Esophagus squamous epithelium (tissue), 5 donors: ENCODE measurements at regions not wholly inside any gene's neighbourhood (a gene's known extent, or its start where the extent isn't known, plus 50 kb on each side); places are given as distances from the start of the nearest gene placed in this dataset.
"Not testable (repeated sequence)": the region's sequence is repeated elsewhere in the genome, so short reads cannot be mapped to it uniquely, and the experiment has no call there.

ENCODE experiments used
- DNase-seq: peaks from one replicate; lab custom pipeline; 2025; lab: John Stamatoyannopoulos, UW
- H3K27ac ChIP-seq, 4 donors: fragments of 200-600 bp; sonication (generic); one replicate each; pipeline ENCODE4 v1.5.1; 2016 to 2019; ENCODE audit warnings: mild to moderate bottlenecking in 1 of 4
- H3K27me3 ChIP-seq, 4 donors: fragments of 200-600 bp; sonication (generic); 1 replicate in 3 of 4; 2 replicates in 1 of 4; pipeline versions ENCODE4 v1.5.1 to v1.6.0; 2017 to 2021; ENCODE audit warnings: antibody characterized with exemption in 1 of 4
- H3K36me3 ChIP-seq, 3 donors: fragments of 200-600 bp; sonication (generic); one replicate each; pipeline ENCODE4 v1.5.1; 2016 to 2019
- H3K4me1 ChIP-seq, 3 donors: fragments of 200-600 bp; sonication (generic); one replicate each; pipeline ENCODE4 v1.5.1; 2017 to 2019
- H3K4me3 ChIP-seq, 4 donors: fragments of 200-600 bp; sonication (generic); 1 replicate in 3 of 4; 2 replicates in 1 of 4; pipeline ENCODE4 v1.5.1; 2016 to 2019; ENCODE audit warnings: mild to moderate bottlenecking in 2 of 4, moderate library complexity in 1 of 4
- H3K9me3 ChIP-seq, 3 donors: fragments of 200-600 bp; sonication (generic); one replicate each; pipeline ENCODE4 v1.5.1; 2016 to 2019
- POLR2A ChIP-seq, 4 donors: fragments of 450-650 bp; IDR thresholded peaks; one replicate each; pipeline ENCODE4 v1.6.1; 2017; ENCODE audit warnings: antibody characterized with exemption in 4 of 4, mild to moderate bottlenecking in 4 of 4, moderate library complexity in 3 of 4
- WGBS, 2 donors: methylation state at CpG; one replicate each; pipeline ENCODE4 v1.1.5; 2018; 5-methylcytosine and 5-hydroxymethylcytosine counted together
- intact Hi-C: fragments of 100-400 bp; cut with DNase I; formaldehyde crosslinking; loops from one replicate; pipeline ENCODE4 v1.15.0; 2022
- TF ChIP-seq, protein P1 (sequence below), 6 experiments: fragments of 450-650 bp in 4 of 6; fragments of 200-600 bp in 2 of 6; sonication (generic) in 2 of 6; IDR thresholded peaks; one replicate each; pipeline ENCODE4 v1.5.1; 2016 to 2019; ENCODE audit warnings: antibody characterized with exemption in 6 of 6, mild to moderate bottlenecking in 4 of 6, moderate library complexity in 4 of 6
- donor health status: DM: yes; HTN: yes; CAD: no.

DNA sequence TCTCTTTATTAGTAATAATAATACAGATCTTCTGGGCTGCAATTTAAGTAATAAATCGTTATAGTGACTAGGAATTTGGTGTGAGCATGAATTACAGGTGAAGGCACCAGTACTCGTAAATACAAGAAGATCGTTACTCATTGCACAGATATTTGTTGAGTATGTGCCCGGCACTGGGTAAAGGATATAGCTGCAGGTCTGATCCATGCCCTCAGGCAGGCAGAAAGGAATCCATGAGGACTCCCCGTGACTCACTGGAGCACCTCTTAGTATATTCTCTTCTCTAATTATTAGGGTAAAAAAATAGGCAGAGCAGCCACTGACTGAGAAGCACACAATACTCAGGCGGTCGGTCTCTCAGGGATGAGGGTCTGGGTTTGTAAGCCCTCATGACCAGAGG is 868.3 kb downstream of the RAB28 start:
- no peak overlapping the region for H3K27ac ChIP-seq
- no peaks in the 10 kb centered on the region for H3K4me1 ChIP-seq
- no peak overlapping the region for H3K4me3 ChIP-seq
- no peak for TF ChIP-seq POLR2A (IDR thresholded peaks at IDR 0.05)
- TF ChIP-seq, protein P1, sequence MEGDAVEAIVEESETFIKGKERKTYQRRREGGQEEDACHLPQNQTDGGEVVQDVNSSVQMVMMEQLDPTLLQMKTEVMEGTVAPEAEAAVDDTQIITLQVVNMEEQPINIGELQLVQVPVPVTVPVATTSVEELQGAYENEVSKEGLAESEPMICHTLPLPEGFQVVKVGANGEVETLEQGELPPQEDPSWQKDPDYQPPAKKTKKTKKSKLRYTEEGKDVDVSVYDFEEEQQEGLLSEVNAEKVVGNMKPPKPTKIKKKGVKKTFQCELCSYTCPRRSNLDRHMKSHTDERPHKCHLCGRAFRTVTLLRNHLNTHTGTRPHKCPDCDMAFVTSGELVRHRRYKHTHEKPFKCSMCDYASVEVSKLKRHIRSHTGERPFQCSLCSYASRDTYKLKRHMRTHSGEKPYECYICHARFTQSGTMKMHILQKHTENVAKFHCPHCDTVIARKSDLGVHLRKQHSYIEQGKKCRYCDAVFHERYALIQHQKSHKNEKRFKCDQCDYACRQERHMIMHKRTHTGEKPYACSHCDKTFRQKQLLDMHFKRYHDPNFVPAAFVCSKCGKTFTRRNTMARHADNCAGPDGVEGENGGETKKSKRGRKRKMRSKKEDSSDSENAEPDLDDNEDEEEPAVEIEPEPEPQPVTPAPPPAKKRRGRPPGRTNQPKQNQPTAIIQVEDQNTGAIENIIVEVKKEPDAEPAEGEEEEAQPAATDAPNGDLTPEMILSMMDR (IDR thresholded peaks at IDR 0.05) = no peak
- no peaks in the 10 kb centered on the region for H3K9me3 ChIP-seq
- intact Hi-C loops = no loop called here
- DNase-seq = no peak
- WGBS, 2 donors = 61 to 69% methylated on average over 7 of the region's 7 CpGs
- H3K36me3 ChIP-seq = no peaks in the 10 kb centered on the region
- no peaks in the 10 kb centered on the region for H3K27me3 ChIP-seq

DNA sequence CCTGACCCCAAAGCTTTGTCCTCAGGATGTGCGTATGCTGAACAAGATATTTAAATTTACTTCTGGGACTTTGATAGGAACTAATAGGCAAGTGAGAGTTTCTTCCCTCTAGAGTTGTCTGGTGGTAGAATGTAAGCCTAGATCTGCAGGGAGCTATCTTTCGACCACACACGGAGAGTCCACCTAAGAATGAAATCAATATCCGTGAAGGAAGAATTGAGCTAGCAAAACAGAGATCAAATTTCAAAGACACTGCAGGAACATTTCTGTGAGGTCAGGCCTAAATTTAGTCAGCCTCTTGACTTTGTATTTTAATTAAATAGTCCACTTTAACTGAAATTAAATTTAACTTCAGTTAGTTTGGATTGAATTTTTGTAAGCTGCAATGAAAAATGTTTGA is 871.3 kb downstream of the RAB28 start:
- no peak for DNase-seq
- WGBS, 2 donors = 50 to 72% methylated on average over 4 of the region's 4 CpGs
- TF ChIP-seq, protein P1 (IDR thresholded peaks at IDR 0.05) = no peak
- no peak for TF ChIP-seq POLR2A (IDR thresholded peaks at IDR 0.05)
- Histone ChIP-seq H3K4me3 (no peak overlapping the region), H3K9me3 (no peaks in the 10 kb centered on the region), H3K36me3 (no peaks in the 10 kb centered on the region), H3K27me3 (no peaks in the 10 kb centered on the region), H3K27ac (no peak overlapping the region), H3K4me1 (no peaks in the 10 kb centered on the region)
- intact Hi-C loops = no loop called here

DNA sequence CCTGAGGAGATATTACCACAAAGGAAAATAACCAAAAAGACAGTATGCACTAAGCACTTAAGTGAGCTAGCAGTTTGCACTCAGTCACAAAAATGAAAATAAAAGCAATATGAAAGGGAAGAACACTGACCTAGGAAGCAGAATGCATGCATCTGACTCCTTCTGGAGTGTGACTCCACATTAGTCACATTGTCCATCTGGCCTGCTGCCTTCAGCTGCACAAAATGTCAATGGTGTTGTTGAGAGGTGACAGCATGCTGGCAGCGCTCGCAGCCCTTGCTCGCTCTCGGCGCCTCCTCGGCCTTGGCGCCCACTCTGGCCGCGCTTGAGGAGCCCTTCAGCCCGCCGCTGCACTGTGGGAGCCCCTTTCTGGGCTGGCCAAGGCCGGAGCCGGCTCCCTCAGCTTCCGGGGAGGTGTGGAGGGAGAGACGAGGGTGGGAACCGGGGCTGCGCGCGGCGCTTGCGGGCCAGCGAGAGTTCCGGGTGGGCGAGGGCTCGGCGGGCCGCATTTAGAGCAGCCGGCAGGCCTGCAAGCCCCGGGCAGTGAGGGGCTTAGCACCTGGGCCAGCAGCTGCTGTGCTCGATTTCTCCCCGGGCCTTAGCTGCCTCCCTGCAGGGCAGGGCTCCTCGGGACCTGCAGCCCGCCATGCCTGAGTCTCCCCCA is 874.8 kb downstream of the RAB28 start:
- intact Hi-C loops, H3K9me3 ChIP-seq, H3K4me1 ChIP-seq, DNase-seq, H3K27me3 ChIP-seq, H3K4me3 ChIP-seq, H3K27ac ChIP-seq, H3K36me3 ChIP-seq: not testable (repeated sequence)
- 81 to 86% methylated on average over 8 of the region's 33 CpGs for WGBS, 2 donors

DNA sequence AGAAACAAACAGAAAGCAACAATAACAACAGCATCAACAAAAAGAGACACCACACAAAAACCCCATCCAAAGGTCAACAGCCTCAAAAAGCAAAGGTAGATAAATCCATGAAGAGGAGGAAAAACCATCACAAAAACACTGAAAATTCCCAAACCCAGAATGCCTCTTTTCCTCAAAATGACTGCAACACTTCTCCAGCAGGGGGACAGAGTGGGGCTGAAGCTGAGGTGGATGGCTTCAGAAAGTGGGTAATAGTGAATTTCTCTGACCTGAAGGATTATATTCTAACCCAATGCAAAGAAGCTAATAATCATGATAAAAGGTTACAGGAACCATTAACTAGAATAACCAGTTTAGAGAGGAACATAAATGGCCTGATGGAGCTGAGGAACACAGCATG is 888.2 kb downstream of the RAB28 start:
- Histone ChIP-seq H3K4me1 (no peaks in the 10 kb centered on the region), H3K27ac (no peak overlapping the region), H3K36me3 (no peaks in the 10 kb centered on the region), H3K4me3 (no peak overlapping the region), H3K9me3 (peaks cover 0 to 3% (median 0%) of the 10 kb centered on the region in 3 donors), H3K27me3 (no peaks in the 10 kb centered on the region)
- intact Hi-C loops = no loop called here
- DNase-seq = no peak
- TF ChIP-seq, protein P1 (IDR thresholded peaks at IDR 0.05) = no peak
- no peak for TF ChIP-seq POLR2A (IDR thresholded peaks at IDR 0.05)

DNA sequence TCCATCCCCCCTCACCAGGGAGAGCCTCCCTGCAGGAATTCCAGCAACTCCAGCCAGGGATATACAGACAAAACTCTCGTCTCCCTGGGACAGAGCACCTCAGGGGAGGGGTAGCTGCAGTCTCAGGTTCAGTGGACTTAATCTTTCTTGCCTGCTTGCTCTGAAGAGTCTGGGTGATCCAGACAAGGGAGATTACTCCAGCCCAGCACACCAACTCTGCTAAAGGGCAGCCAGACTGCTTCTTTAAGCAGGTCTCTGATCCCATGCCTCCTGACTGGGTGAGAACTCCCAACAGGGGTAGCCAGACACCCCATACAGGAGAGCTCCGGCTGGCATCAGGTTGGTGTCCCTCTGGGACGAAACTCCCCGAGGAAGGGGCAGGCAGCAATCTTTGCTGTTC is 888.7 kb downstream of the RAB28 start:
- H3K9me3 ChIP-seq = peaks cover 0 to 3% (median 0%) of the 10 kb centered on the region in 3 donors
- H3K4me1 ChIP-seq = no peaks in the 10 kb centered on the region
- H3K27me3 ChIP-seq = no peaks in the 10 kb centered on the region
- no CpG with 5 or more reads among the region's 4 CpGs for WGBS, 2 donors
- no peak overlapping the region for H3K4me3 ChIP-seq
- no peaks in the 10 kb centered on the region for H3K36me3 ChIP-seq
- no peak overlapping the region for H3K27ac ChIP-seq
- DNase-seq = no peak
- intact Hi-C loops = no loop called here
- TF ChIP-seq POLR2A (IDR thresholded peaks at IDR 0.05) = no peak
- TF ChIP-seq, protein P1 (IDR thresholded peaks at IDR 0.05) = no peak

DNA sequence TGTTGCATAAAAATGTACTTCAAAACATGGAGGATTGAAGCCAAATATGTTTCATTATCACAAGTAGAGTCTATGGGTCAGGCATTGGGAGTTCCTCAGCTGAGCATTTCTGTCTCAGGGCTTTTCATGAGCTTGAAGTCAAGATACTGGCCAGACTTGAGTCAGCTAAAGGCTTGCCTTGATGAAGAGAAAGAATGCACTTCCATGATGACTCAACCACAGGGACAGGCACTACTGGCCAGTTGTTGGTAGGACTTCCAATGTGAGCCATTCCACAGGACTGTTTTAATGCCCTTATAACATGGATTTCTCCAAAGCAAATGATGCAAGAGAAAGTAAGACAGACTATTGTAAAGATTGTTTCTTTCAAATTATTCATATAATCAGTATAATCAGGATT is 895.6 kb downstream of the RAB28 start:
- Histone ChIP-seq H3K4me1 (no peaks in the 10 kb centered on the region), H3K36me3 (no peaks in the 10 kb centered on the region), H3K4me3 (no peak overlapping the region), H3K9me3 (no peaks in the 10 kb centered on the region), H3K27ac (no peak overlapping the region), H3K27me3 (no peaks in the 10 kb centered on the region)
- intact Hi-C loops = no loop called here
- TF ChIP-seq POLR2A (IDR thresholded peaks at IDR 0.05) = no peak
- TF ChIP-seq, protein P1 (IDR thresholded peaks at IDR 0.05) = no peak
- no peak for DNase-seq
